ENCODE measurements at regions not wholly inside any gene's neighbourhood (a gene's known extent, or its start where the extent isn't known, plus 50 kb on each side); places are given as distances from the start of the nearest gene placed in this dataset.

GRCh38 chr4:12897954-12898353 is 586.2 kb downstream of the RAB28 start:
- no peak for TF ChIP-seq CTCF (IDR thresholded peaks at IDR 0.05; ENCODE audit: insufficient read depth, missing control alignments)
- FAIRE-seq (no peak), DNase-seq (ENCODE audit: insufficient read length, low spot score) (no peak)

- no peak for FAIRE-seq
- DNase-seq (ENCODE audit: insufficient read length, low spot score) = no peak
- TF ChIP-seq CTCF (IDR thresholded peaks at IDR 0.05; ENCODE audit: insufficient read depth, missing control alignments) = no peak
Measured at GRCh38 chr4:12894062-12894461, 590.1 kb downstream of the RAB28 start.

- no peak for FAIRE-seq
- no peak for TF ChIP-seq CTCF (IDR thresholded peaks at IDR 0.05; ENCODE audit: insufficient read depth, missing control alignments)
- DNase-seq (ENCODE audit: insufficient read length, low spot score) = no peak
Measured at GRCh38 chr4:12889054-12889453, 595.1 kb downstream of the RAB28 start.

GRCh38 chr4:12884846-12885796 is 599.0 kb downstream of the RAB28 start:
- DNase-seq (ENCODE audit: insufficient read length, low spot score) (peak; percentile 19), FAIRE-seq (peak; percentile 25)
- no peak for TF ChIP-seq CTCF (IDR thresholded peaks at IDR 0.05; ENCODE audit: insufficient read depth, missing control alignments)

GRCh38 chr4:12881945-12882584 is 602.1 kb downstream of the RAB28 start:
- TF ChIP-seq CTCF (IDR thresholded peaks at IDR 0.05; ENCODE audit: insufficient read depth, missing control alignments) = no peak
- FAIRE-seq (no peak), DNase-seq (ENCODE audit: insufficient read length, low spot score) (no peak)

GRCh38 chr4:12880844-12881243 is 603.3 kb downstream of the RAB28 start:
- FAIRE-seq = no peak
- DNase-seq (ENCODE audit: insufficient read length, low spot score) = no peak
- no peak for TF ChIP-seq CTCF (IDR thresholded peaks at IDR 0.05; ENCODE audit: insufficient read depth, missing control alignments)

- no peak for TF ChIP-seq CTCF (IDR thresholded peaks at IDR 0.05; ENCODE audit: insufficient read depth, missing control alignments)
- FAIRE-seq = no peak
- DNase-seq (ENCODE audit: insufficient read length, low spot score) = no peak
Measured at GRCh38 chr4:12879496-12879895, 604.6 kb downstream of the RAB28 start.

Data from D721Med (cell line).